IMR-90 (cell line): ENCODE measurements at regions not wholly inside any gene's neighbourhood (a gene's known extent, or its start where the extent isn't known, plus 50 kb on each side); places are given as distances from the start of the nearest gene placed in this dataset.
A peak's percentile ranks its signal among the peaks of the same experiment; 100 is the strongest.

ENCODE experiments used
- ATAC-seq: fragments of 200-7000 bp; cut with Tn5 transposase; 2 replicates; pipeline ENCODE4 v1.9.1; 2020; ENCODE audit warnings: low read depth, mild to moderate bottlenecking, moderate library complexity
- BruUV-seq: library from RNA; stranded (reverse); fragments of 400-500 nt; replicated peaks from 2 replicates; lab custom pipeline; 2021; lab: Mats Ljungman, UMichigan
- CTCF ChIA-PET: fragments of 300-600 bp; formaldehyde crosslinking; extraction: SDS; loops from one replicate; lab custom pipeline; 2021; ENCODE audit warnings: antibody characterized with exemption; lab: Yijun Ruan, JAX
- POLR2A ChIA-PET: fragments of 300-600 bp; sonication (Branson Sonifier 250); formaldehyde crosslinking; loops from one replicate; lab custom pipeline; 2022; ENCODE audit warnings: antibody characterized with exemption; ENCODE audit not compliant: unreplicated experiment; lab: Charles Lee
- DNase-seq: peaks from one replicate; pipeline ENCODE4 v3.0.0; 2013
- H2AFZ ChIP-seq: replicated peaks from 2 replicates; pipeline ENCODE3; 2013; ENCODE audit warnings: low read length, mild to moderate bottlenecking; ENCODE audit not compliant: poor library complexity
- H2AK5ac ChIP-seq: 2 replicates; pipeline ENCODE4 v1.6.1; 2013; ENCODE audit warnings: low read depth, low read length, inconsistent platforms
- H2AK9ac ChIP-seq: replicated peaks from 2 replicates; pipeline ENCODE3; 2013; ENCODE audit warnings: mild to moderate bottlenecking, low read depth, low read length, moderate library complexity; ENCODE audit not compliant: poor library complexity
- H2BK120ac ChIP-seq: 2 replicates; pipeline ENCODE4 v1.6.1; 2013; ENCODE audit warnings: low read depth, low read length, inconsistent platforms
- H2BK15ac ChIP-seq: 3 replicates; pipeline ENCODE4 v1.6.1; 2013; ENCODE audit warnings: low read depth, low read length, inconsistent platforms
- H2BK20ac ChIP-seq: 2 replicates; pipeline ENCODE4 v1.6.1; 2013; ENCODE audit warnings: low read depth, mild to moderate bottlenecking, inconsistent platforms, low read length, moderate library complexity
- H2BK5ac ChIP-seq: 2 replicates; pipeline ENCODE4 v1.6.1; 2013; ENCODE audit warnings: mild to moderate bottlenecking, low read depth, low read length, inconsistent platforms; ENCODE audit not compliant: poor library complexity, severe bottlenecking
- H3K14ac ChIP-seq: replicated peaks from 2 replicates; pipeline ENCODE4 v1.6.1; 2013; ENCODE audit warnings: low read depth, low read length, inconsistent platforms
- H3K18ac ChIP-seq: 2 replicates; pipeline ENCODE4 v1.6.1; 2013; ENCODE audit warnings: low read depth, low read length, control low read depth
- H3K23ac ChIP-seq: 2 replicates; pipeline ENCODE4 v1.6.1; 2013; ENCODE audit warnings: low read depth, low read length, inconsistent platforms
- H3K27ac ChIP-seq: 2 replicates; pipeline ENCODE4 v1.5.1; 2013; ENCODE audit warnings: mild to moderate bottlenecking, control low read depth, low read length; ENCODE audit not compliant: insufficient read depth
- H3K27me3 ChIP-seq: 2 replicates; pipeline ENCODE4 v1.6.1; 2013; ENCODE audit warnings: low read length; ENCODE audit not compliant: control insufficient read depth, insufficient read depth
- H3K36me3 ChIP-seq: 2 replicates; pipeline ENCODE4 v1.6.1; 2013; ENCODE audit warnings: low read length, mixed read lengths; ENCODE audit not compliant: control insufficient read depth, insufficient read depth
- H3K4ac ChIP-seq: 2 replicates; pipeline ENCODE4 v1.6.1; 2013; ENCODE audit warnings: low read depth, low read length, inconsistent platforms
- H3K4me1 ChIP-seq: 2 replicates; pipeline ENCODE4 v1.6.1; 2013; ENCODE audit warnings: low read length, mixed read lengths; ENCODE audit not compliant: control insufficient read depth, insufficient read depth
- H3K4me2 ChIP-seq: 2 replicates; pipeline ENCODE4 v1.6.1; 2013; ENCODE audit warnings: low read depth, mild to moderate bottlenecking, control low read depth, low read length, moderate library complexity
- H3K4me3 ChIP-seq: 2 replicates; pipeline ENCODE4 v1.5.1; 2013; ENCODE audit warnings: low read depth, mild to moderate bottlenecking, control low read depth, low read length, moderate library complexity; ENCODE audit not compliant: insufficient read depth
- H3K56ac ChIP-seq: 2 replicates; pipeline ENCODE4 v1.6.1; 2013; ENCODE audit warnings: low read length, inconsistent platforms; ENCODE audit not compliant: insufficient read depth; ENCODE audit errors: extremely low read depth
- H3K79me1 ChIP-seq, 2 experiments: 2 replicates each; pipeline ENCODE4 v1.6.1; 2013; ENCODE audit warnings: low read length in 2 of 2, inconsistent platforms in 1 of 2, low read depth in 1 of 2
- H3K9ac ChIP-seq: 2 replicates; pipeline ENCODE4 v1.6.1; 2013; ENCODE audit warnings: low read depth, low read length, control low read depth
- H3K9me1 ChIP-seq: 2 replicates; pipeline ENCODE4 v1.6.1; 2013; ENCODE audit warnings: low read length, inconsistent platforms; ENCODE audit not compliant: insufficient read depth
- H3K9me3 ChIP-seq: 2 replicates; pipeline ENCODE4 v1.6.1; 2013; ENCODE audit warnings: low read length; ENCODE audit not compliant: control insufficient read depth, insufficient read depth
- H4K20me1 ChIP-seq: 2 replicates; pipeline ENCODE4 v1.6.1; 2013; ENCODE audit warnings: low read length, inconsistent platforms; ENCODE audit not compliant: insufficient read depth
- H4K5ac ChIP-seq: 2 replicates; pipeline ENCODE4 v1.6.1; 2013; ENCODE audit warnings: mild to moderate bottlenecking, low read depth, low read length, control low read depth
- H4K8ac ChIP-seq, 2 experiments: 2 replicates each; pipeline ENCODE4 v1.6.1; 2013; ENCODE audit warnings: low read depth in 2 of 2, low read length in 2 of 2, control low read depth in 1 of 2, inconsistent platforms in 1 of 2
- H4K91ac ChIP-seq: 2 replicates; pipeline ENCODE4 v1.6.1; 2013; ENCODE audit warnings: low read depth, low read length, inconsistent platforms; ENCODE audit not compliant: insufficient read depth
- MAZ ChIP-seq: IDR thresholded peaks from 2 replicates; pipeline ENCODE4 v1.6.1; 2012; ENCODE audit warnings: low read depth, mild to moderate bottlenecking, low read length, improper control_type of control experiment, moderate library complexity, borderline replicate concordance
- MXI1 ChIP-seq: IDR thresholded peaks from 2 replicates; pipeline ENCODE4 v1.6.1; 2012; ENCODE audit warnings: low read depth, mild to moderate bottlenecking, low read length, moderate library complexity, borderline replicate concordance
- POLR2A ChIP-seq: IDR thresholded peaks from 2 replicates; pipeline ENCODE4 v1.6.1; 2012; ENCODE audit warnings: mild to moderate bottlenecking, low read depth, low read length
- SMC3 ChIP-seq: fragments of 150-350 bp; IDR thresholded peaks from 2 replicates; pipeline ENCODE4 v1.6.1; 2016; ENCODE audit warnings: low read depth, mild to moderate bottlenecking, antibody characterized with exemption, low read length, moderate library complexity
- USF2 ChIP-seq: fragments of 150-350 bp; IDR thresholded peaks from 2 replicates; pipeline ENCODE4 v1.6.1; 2017; ENCODE audit warnings: mild to moderate bottlenecking, antibody characterized with exemption, low read length, low read depth
- WGBS, 2 experiments: methylation state at CpG; one replicate each; pipeline versions ENCODE4 v1.1.5 to v1.1.7; 2013; ENCODE audit warnings: missing lambda C conversion rate in 2 of 2; ENCODE audit not compliant: insufficient read length in 1 of 2; ENCODE audit errors: extremely low coverage in 2 of 2; 5-methylcytosine and 5-hydroxymethylcytosine counted together
- dilution Hi-C: fragments of 300-500 bp; cut with HindIII; formaldehyde crosslinking; loops from one replicate; pipeline ENCODE4 v1.14.3; 2018; ENCODE audit warnings: low sequenced_read_pairs; ENCODE audit not compliant: unreplicated experiment
- in situ Hi-C: fragments of 300-500 bp; cut with MboI; formaldehyde crosslinking; loops from 3 replicates; pipeline ENCODE4 v1.14.3; 2019; ENCODE audit warnings: low sequenced_read_pairs, inconsistent platforms, mixed read lengths
- intact Hi-C: fragments of 100-400 bp; cut with micrococcal nuclease; formaldehyde crosslinking; loops from 2 replicates; pipeline ENCODE4 v1.10.0; 2022

DNA sequence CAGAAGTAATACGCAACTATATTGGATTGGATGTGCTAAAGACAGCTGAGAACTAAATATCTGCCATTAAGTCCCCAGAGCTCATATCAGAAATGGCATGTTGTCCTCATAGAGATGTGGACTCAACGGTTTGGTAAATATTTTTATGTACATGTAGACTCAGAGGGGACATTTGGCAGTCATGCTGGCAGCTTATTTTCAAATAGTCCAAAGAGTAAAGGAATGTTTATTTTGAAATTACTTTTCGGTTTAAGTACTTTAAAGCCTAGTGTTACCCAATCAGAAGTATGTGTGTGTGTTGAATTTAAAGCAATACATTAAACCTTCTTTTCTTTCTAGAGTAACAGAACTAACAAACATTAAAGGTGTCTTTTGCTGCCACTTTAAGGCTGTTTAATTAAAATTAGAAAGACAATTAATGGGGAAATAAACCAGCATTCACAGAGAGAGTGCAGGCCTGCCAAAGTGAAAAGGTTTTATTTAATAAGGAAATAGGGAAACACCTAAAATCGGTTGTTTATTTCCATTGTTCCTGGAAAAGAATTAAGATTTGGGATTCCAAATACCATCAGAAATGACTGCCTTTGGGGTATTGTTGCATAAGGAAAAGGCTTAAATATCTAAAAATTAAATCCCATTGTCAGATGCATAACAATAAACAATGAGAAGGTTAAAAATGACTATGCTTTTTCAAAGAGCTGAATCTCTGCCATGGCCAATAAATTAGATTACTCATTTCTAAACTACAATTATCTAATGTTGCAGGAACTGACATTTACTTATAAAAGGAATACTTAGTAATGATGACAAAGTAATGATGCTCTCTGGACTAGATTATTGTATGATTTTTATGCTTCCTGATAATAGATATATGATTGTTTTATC is 113.4 kb upstream of the AHR start:
- H3K4me1 ChIP-seq, result peaks cover 2% of the 10 kb centered on the region
- H3K36me3 ChIP-seq, result no peaks in the 10 kb centered on the region
- H3K27ac ChIP-seq, result no peak overlapping the region
- H2BK20ac ChIP-seq, result no peak overlapping the region
- CTCF ChIA-PET, result interaction anchor here (1.8 kb wide), 1 partner anchor 11 kb away, joined by 5 read pairs; no protein-coding TSS in a partner anchor
- H3K18ac ChIP-seq, result no peak overlapping the region
- H2BK120ac ChIP-seq, result no peak overlapping the region
- H2AK9ac ChIP-seq, result no peak overlapping the region
- H4K20me1 ChIP-seq, result no peaks in the 10 kb centered on the region
- H3K27me3 ChIP-seq, result no peaks in the 10 kb centered on the region
- POLR2A ChIA-PET, result no interaction called here
- no peak overlapping the region for H3K14ac ChIP-seq
- no peak overlapping the region for H2AK5ac ChIP-seq
- no peak overlapping the region; the same call in 1 of the 2 replicates for H3K23ac ChIP-seq
- no CpG with 5 or more reads among the region's 4 CpGs for WGBS, 2 experiments
- H3K4me3 ChIP-seq, result no peak overlapping the region
- TF ChIP-seq POLR2A (no peak), MXI1 (no peak), MAZ (no peak), USF2 (no peak), SMC3 (no peak)
- H3K56ac ChIP-seq, result no peak overlapping the region
- no peaks in the 10 kb centered on the region for H3K79me1 ChIP-seq
- in situ Hi-C loops (no loop called here), intact Hi-C loops (no loop called here), dilution Hi-C loops (no loop called here)
- H4K5ac ChIP-seq, result no peak overlapping the region
- no peak overlapping the region for H2AFZ ChIP-seq
- no peak overlapping the region for H2BK15ac ChIP-seq
- BruUV-seq, result no TSS peak
- H4K8ac ChIP-seq, result no peak overlapping the region
- H3K9ac ChIP-seq, result no peak overlapping the region
- no peak overlapping the region for H2BK5ac ChIP-seq
- no peaks in the 10 kb centered on the region for H3K9me3 ChIP-seq
- peak; percentile 27 for DNase-seq
- no peak overlapping the region for H3K4me2 ChIP-seq
- no peak overlapping the region for H4K91ac ChIP-seq
- no peak for ATAC-seq
- H3K4ac ChIP-seq, result no peak overlapping the region
- no peaks in the 10 kb centered on the region for H3K9me1 ChIP-seq
